NCI-H2227 (cell line): ENCODE measurements at regions not wholly inside any gene's neighbourhood (a gene's known extent, or its start where the extent isn't known, plus 50 kb on each side); places are given as distances from the start of the nearest gene placed in this dataset.

Experiments
- DNase-seq: peaks from one replicate; lab custom pipeline; 2025; ENCODE audit not compliant: unreplicated experiment; lab: John Stamatoyannopoulos, UW

DNA sequence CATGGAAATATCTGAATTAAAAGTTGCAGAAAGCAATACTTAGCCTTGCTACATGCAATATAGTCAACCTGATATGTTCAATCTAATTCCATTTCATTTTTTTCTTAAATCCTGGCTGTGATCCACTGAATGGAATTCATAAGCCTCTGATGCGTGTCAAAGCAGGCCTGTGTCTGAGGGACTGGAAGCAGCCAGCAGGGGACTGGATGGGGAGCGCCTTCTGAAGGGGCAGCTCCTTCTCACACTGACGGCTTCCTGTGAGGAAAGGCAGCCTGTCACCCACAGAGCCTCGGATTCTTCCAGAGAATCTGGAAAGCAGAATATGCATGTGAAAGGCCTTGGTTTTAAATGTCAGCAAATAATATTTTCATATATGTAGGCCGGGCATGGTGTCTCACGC, 73.5 kb downstream of the KCNF1 start:
- no peak for DNase-seq

DNA sequence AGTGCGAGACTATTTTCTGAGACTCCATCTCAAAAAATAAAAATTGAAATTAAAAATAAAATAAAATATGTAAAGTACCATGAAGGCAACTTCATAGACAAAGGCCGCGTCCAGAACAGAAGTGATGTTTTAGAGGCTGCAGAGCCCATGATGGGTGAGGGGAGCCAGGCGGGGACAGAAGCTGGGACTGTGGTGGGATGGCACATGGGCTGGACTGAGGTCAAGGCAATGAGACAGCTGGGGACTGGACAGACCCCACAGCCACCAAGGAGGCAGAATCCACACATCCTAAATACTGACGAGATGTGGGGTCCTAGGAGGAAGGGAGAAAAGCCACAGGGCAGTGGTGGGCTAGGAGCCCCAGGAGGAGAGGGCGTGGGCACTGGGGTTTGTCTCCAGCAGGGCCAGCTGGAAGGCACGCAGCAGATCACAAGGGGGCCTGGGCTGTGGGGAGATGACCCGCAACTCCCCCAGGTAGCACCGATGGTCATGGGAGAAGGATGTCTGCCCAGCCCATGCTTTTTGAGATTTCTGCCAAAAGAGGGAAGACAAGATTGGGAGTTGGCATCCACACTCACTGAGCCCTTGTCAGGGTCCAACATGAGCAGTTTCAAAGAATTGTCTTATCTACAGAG, 74.3 kb downstream of the KCNF1 start:
- no peak for DNase-seq

- no peak for DNase-seq
Measured at GRCh38 chr2:10987439-10987838, 75.7 kb downstream of the KCNF1 start.

DNA sequence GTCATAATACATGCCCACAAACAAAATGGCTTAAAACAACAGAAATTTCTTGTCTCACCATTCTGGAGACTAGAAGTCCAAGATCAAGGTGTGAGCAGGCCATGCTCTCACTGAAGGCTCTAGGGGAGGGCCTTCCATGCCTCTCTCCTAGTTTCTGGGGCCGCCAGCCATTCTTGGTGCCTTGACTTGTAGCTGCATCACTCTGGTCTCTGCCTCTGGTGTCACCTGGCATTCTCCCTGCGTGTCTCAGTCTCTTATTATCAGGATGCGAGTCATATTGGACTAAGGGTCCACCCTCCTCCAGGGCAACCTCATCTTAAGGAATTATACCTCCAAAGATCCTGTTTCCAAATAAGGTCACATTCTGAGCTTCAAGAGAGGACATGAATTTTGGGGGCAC, 76.1 kb downstream of the KCNF1 start:
- no peak for DNase-seq

- no peak for DNase-seq
Measured at GRCh38 chr2:10989151-10989550, 77.4 kb downstream of the KCNF1 start.

GRCh38 chr2:10989782-10990181, 78.0 kb downstream of the KCNF1 start:
- no peak for DNase-seq

DNA sequence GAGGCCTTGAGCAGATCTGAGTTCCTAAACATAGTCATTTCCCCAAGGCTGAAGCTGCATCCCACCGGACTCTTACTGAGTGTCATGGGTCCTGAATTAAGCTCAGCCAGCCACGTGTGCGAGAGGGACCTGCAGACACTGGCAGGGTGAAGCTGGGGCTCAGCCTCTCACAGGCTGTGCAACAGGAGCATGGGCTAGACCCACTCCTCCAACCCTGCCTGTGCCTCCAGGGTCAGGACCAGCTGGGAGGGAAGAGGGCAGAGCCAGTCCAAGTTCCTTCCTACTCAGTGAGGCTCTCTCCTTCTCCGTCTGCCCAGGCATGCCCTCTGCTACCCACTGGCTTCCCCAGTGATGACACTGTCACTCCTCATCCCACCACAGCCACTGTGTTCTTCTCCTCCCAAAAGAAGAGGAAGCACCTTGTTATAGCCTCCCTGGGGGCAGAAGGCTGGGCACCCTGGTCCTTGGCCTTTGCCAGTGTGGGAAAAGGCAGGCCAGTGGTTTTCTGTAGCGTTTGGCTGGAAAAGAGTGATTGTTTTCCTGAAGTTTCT, 78.9 kb downstream of the KCNF1 start:
- no peak for DNase-seq

DNA sequence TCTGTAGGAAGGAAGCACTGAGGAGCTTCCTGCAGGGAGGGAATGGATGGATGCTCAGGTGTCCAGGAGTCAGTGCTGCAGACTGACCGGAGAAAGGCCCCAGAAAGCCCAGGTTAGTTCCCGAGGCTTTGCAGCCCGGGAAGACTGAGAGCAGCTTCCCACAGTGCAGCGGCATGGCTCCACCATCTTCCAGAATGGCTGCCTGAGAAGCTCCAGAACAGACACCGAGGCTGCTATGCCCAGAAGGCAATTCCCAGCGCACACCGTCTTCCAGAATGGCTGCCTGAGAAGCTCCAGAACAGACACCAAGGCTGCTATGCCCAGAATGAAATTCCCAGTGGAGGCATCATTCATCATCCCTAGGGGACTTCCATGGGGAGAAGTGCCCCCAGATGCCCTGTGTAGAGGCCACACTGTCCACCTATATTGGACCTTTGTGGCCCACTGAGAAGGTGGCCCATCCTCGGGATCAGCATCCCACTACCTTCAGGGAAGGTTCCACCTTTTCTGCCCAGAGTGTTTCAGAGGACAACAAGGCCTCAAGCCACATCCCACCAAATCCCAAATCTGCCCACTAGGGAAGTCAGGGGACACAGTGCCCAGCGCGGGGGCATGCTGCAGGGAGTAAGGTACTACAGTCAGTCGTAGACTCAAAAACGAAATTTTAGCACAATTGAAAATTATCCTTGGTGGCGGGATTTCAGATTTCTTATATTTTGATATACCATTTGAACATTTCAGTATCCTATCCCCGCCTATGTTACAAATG, 80.5 kb downstream of the KCNF1 start:
- DNase-seq: no peak

DNA sequence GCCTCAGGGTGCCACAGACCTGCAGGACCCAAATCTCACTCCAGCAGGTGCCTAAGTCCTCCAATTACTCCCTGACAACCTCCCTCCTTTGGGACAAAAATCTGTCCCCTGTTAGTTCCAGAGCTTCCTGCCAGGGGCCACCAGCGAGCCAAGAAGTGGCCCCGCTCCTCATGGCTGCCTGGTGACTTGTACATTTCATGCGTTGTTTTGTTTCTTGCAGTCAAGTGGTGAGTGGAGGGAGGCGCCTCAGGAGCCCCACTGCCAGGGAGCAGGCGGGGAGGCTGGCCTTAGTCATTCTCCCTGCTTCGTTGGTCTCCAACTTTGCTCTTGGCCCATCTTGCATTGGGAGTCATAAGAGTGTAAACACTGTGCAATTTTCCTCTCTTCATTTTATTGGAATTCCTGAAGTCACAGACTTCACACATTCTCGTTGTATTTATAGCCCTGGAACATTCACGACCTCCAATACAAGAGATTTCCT, 81.3 kb downstream of the KCNF1 start:
- DNase-seq: no peak

- no peak for DNase-seq
Measured at GRCh38 chr2:10995366-10995970, 83.7 kb downstream of the KCNF1 start.

- DNase-seq: no peak
Measured at GRCh38 chr2:11004199-11004598, 92.5 kb downstream of the KCNF1 start.

GRCh38 chr2:11005032-11005431, 93.3 kb downstream of the KCNF1 start:
- DNase-seq: no peak

DNA sequence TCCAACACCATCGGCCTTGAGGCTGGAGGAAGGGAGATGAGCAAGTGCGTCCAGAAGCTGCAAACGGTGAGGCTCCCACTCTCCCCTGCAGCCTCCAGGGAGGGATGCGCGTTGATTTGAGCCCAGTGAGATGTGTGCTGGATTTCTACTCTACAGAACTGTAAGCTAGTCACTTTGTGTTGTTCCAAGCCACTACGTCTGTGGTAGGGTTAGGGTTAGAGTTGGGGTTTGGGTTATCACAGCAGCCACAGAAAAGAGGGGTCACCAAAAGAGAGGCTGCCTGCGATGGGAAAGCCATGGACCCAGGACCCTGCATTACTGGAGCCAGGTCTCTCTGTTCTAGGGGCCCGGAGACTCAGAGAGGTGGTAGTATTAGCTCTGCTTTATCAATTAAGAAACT, 94.5 kb downstream of the KCNF1 start:
- no peak for DNase-seq

DNA sequence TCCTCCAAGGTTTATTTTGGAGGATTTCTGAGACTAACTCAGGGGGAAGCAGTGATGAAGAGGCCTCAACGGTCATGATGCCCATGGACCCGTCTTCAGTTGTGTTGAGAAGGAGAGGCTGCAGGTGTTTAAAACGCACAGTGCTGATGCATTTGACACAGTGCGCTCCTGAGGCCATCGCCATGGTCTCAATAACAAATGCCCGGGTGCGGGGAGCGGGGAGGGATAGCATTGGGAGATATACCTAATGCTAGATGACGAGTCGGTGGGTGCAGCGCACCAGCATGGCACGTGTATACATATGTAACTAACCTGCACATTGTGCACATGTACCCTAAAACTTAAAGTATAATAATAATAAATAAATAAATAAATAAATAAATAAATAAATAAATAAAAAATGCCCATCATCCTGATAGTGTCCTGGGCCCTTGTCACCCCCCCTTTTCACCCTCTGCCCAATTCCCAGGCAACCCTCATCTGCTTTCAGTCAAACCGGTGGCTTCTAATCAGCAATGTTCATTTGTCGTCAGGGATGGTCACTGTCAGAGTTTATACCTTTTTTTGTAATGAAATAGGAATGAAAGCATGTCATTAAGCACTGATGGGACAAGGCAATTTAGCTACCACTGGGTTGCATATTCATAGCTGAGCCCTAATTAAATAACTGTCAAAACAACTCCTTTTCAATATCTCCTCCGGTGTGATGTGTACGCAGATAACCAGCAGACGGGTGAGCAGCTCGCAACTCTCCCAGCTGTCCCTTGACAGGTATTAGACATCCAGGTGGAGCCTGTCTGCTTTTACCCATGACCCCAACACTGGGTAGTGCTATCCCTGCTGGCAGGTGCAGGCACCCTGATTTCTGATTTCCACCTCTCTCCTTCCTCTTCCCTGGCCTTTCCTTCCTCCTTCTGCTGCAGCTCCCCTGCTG, 95.9 kb downstream of the KCNF1 start:
- no peak for DNase-seq

DNA sequence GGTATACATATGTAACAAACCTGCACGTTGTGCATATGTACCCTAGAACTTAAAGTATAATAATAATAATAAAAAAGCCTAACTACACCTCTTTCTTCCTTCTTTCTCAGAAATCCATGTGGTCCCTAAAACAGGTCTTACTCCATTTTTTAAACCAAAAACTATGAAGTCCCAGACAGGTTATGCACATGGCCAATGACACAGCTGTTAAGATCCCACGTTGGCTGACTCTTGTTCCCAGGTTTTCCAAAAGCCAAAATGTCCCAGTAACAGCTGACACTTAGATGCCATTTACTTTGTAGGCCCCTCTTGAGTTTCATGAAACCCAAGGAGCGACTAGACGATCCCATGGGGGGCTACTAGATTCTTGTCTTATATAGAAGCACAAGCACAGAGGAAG, 97.0 kb downstream of the KCNF1 start:
- no peak for DNase-seq

- no peak for DNase-seq
Measured at GRCh38 chr2:11009176-11009575, 97.4 kb downstream of the KCNF1 start.

GRCh38 chr2:11009891-11010290, 98.2 kb downstream of the KCNF1 start:
- DNase-seq: no peak

DNA sequence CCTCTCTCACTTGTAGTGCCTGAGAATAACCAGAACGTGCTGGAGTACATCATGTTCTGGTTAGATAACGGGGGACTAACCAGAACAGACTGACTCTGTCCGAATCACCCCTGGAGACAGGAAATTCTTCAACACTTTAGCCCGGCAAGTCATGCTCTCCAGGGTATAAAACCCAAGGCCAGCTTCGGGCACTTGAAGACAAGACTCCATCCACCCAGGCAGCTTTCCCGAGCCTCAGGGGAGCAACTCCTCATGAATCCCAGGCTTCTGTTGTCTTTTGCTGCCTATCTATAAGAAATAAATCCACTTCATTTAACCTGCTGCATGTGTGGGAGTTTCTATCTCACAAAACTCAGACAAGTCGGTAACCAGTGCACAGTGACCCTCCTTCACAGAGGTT, 99.6 kb downstream of the KCNF1 start:
- no peak for DNase-seq

- no peak for DNase-seq
Measured at GRCh38 chr2:11012131-11012693, 100.5 kb downstream of the KCNF1 start.

DNA sequence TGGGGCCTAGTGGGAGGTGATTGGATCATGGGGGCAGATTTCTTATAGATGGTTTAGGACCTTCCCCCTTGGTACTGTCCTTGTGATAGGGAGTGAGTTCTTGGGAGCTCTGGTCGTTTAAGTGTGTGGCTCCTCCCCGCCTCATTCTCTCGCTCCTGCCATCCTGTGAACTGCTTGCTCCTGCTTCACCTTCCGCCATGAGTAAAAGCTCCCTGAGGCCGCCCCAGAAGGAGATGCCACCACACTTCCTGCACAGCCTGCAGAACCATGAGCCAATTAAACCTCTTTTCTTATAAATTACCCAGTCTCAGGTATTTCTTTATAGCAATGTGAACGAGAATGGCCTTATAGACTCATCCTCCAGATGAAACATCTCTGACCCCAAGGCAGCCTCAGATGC, 101.5 kb downstream of the KCNF1 start:
- DNase-seq: no peak

GRCh38 chr2:11014026-11014425, 102.3 kb downstream of the KCNF1 start:
- no peak for DNase-seq
